ENCODE measurements at regions not wholly inside any gene's neighbourhood (a gene's known extent, or its start where the extent isn't known, plus 50 kb on each side); places are given as distances from the start of the nearest gene placed in this dataset.

DNA sequence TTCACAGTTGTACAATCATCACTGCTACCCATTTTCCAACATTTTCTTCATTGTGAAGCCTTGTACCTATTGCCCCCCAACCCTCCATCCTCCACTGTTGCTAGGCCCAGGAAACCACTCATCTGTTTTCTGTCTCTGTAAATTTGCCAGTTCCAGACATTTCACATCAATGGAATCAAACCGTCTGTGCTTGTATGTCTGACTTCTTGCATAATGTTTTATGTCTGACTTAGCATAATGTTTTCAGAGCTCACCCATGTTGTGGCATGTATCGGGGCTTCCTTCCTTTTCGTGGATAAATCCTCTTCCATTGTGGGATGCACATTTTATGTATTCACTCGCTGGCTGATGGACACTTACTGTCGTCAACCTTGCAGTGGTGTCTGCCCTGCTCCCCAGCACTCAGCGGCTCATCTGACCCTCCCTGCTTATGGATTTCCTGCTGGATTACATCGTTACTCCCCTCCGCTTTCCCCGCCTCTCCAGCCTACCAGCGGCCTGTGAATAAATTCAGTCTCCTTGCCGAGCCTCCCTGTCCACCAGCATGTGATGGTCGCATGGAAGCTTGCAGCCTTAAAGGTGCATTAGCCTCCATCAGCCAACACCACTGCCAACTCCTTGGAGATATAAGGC lies 727.6 kb upstream of the TMEM132C start:
- no peaks in the 10 kb centered on the region for H3K36me3 ChIP-seq (replicated peaks in 1 of 2; ENCODE audit: control extremely low read depth in 1 of 2, control insufficient read depth in 1 of 2, extremely low read depth in 1 of 2, insufficient read depth in 2 of 2, low read length in 1 of 2)
- H3K4me3 Mint-ChIP-seq, result no peak overlapping the region
- no peaks in the 10 kb centered on the region for H3K4me1 ChIP-seq (ENCODE audit: control insufficient read depth in 2 of 2, insufficient read depth in 2 of 2, low read length in 2 of 2)
- H3K4me2 ChIP-seq (replicated peaks; ENCODE audit: low read depth, low read length, poor library complexity, severe bottlenecking), result no peak overlapping the region
- no peaks in the 10 kb centered on the region for H3K27me3 Mint-ChIP-seq
- DNase-seq, result no peak
- no peaks in the 10 kb centered on the region for H3K79me2 ChIP-seq (ENCODE audit: control insufficient read depth, insufficient read depth, low read length)
- POLR2A ChIA-PET, result no interaction called here
- H3K9me3 Mint-ChIP-seq (ENCODE audit: insufficient read depth), result peaks cover 5% of the 10 kb centered on the region
- no peak overlapping the region for H3K4me3 ChIP-seq (ENCODE audit: control extremely low read depth in 1 of 5, extremely low read depth in 1 of 5, insufficient read depth in 1 of 5, low read depth in 2 of 5, low read length in 4 of 5)
- CTCF ChIA-PET, result no interaction called here
- H3K27ac Mint-ChIP-seq, result no peak overlapping the region
- WGBS (ENCODE audit: insufficient coverage), result 87% methylated on average over 9 of the region's 12 CpGs
- H3K4me1 Mint-ChIP-seq, result no peaks in the 10 kb centered on the region
- no peak for ATAC-seq (ENCODE audit: low read depth)
- H4K20me1 ChIP-seq (ENCODE audit: control insufficient read depth, insufficient read depth, low read length, poor library complexity, severe bottlenecking), result no peaks in the 10 kb centered on the region
- TF ChIP-seq EZH2 (IDR thresholded peaks at IDR 0.05; ENCODE audit: borderline replicate concordance, insufficient read depth, low read depth, low read length, poor library complexity, severe bottlenecking), result no peak
- TF ChIP-seq, protein P1, sequence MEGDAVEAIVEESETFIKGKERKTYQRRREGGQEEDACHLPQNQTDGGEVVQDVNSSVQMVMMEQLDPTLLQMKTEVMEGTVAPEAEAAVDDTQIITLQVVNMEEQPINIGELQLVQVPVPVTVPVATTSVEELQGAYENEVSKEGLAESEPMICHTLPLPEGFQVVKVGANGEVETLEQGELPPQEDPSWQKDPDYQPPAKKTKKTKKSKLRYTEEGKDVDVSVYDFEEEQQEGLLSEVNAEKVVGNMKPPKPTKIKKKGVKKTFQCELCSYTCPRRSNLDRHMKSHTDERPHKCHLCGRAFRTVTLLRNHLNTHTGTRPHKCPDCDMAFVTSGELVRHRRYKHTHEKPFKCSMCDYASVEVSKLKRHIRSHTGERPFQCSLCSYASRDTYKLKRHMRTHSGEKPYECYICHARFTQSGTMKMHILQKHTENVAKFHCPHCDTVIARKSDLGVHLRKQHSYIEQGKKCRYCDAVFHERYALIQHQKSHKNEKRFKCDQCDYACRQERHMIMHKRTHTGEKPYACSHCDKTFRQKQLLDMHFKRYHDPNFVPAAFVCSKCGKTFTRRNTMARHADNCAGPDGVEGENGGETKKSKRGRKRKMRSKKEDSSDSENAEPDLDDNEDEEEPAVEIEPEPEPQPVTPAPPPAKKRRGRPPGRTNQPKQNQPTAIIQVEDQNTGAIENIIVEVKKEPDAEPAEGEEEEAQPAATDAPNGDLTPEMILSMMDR (IDR thresholded peaks at IDR 0.05), result no peak
- H2AFZ ChIP-seq (ENCODE audit: insufficient read depth, low read depth, low read length, poor library complexity, severe bottlenecking), result no peak overlapping the region
- no peaks in the 10 kb centered on the region for H3K27me3 ChIP-seq (replicated peaks in 1 of 4; ENCODE audit: control extremely low read depth in 1 of 4, control insufficient read depth in 3 of 4, insufficient read depth in 4 of 4, low read length in 3 of 4)
- no peaks in the 10 kb centered on the region for H3K9me3 ChIP-seq (ENCODE audit: control extremely low read depth in 1 of 3, control insufficient read depth in 2 of 3, insufficient read depth in 1 of 3, low read length in 2 of 3)
- H3K27ac ChIP-seq (ENCODE audit: low read length in 2 of 2), result no peak overlapping the region
- intact Hi-C loops (cut with micrococcal nuclease), result no loop called here
- no peak overlapping the region for H3K9ac ChIP-seq (ENCODE audit: low read length)

DNA sequence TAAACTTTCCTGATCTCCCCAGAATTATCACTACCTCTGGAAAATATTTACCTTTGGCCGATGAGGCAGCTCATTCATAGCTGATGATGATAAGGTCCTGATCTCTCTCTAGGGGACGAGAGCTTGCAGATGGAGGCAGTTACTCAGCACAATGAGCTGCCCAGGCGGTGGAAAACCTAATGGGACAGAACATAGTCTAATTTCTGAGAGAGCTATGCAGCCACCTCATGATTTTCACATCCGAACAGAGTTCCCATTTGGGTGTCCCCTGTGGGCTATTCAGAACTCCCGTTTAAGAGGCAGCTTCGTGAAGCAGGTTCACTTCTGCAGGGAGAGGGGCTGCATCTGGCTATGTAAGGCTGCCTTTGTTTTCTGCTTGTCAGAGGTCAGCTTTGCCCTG lies 724.6 kb upstream of the TMEM132C start:
- Histone ChIP-seq H2AFZ (ENCODE audit: insufficient read depth, low read depth, low read length, poor library complexity, severe bottlenecking) (no peak overlapping the region), H3K9ac (ENCODE audit: low read length) (no peak overlapping the region), H4K20me1 (ENCODE audit: control insufficient read depth, insufficient read depth, low read length, poor library complexity, severe bottlenecking) (no peaks in the 10 kb centered on the region), H3K27me3 (replicated peaks in 1 of 4; ENCODE audit: control extremely low read depth in 1 of 4, control insufficient read depth in 3 of 4, insufficient read depth in 4 of 4, low read length in 3 of 4) (no peaks in the 10 kb centered on the region), H3K27ac (ENCODE audit: low read length in 2 of 2) (no peak overlapping the region), H3K9me3 (ENCODE audit: control extremely low read depth in 1 of 3, control insufficient read depth in 2 of 3, insufficient read depth in 1 of 3, low read length in 2 of 3) (no peaks in the 10 kb centered on the region), H3K79me2 (ENCODE audit: control insufficient read depth, insufficient read depth, low read length) (no peaks in the 10 kb centered on the region), H3K4me1 (ENCODE audit: control insufficient read depth in 2 of 2, insufficient read depth in 2 of 2, low read length in 2 of 2) (no peaks in the 10 kb centered on the region), H3K36me3 (replicated peaks in 1 of 2; ENCODE audit: control extremely low read depth in 1 of 2, control insufficient read depth in 1 of 2, extremely low read depth in 1 of 2, insufficient read depth in 2 of 2, low read length in 1 of 2) (no peaks in the 10 kb centered on the region), H3K4me3 (ENCODE audit: control extremely low read depth in 1 of 5, extremely low read depth in 1 of 5, insufficient read depth in 1 of 5, low read depth in 2 of 5, low read length in 4 of 5) (no peak overlapping the region), H3K4me2 (replicated peaks; ENCODE audit: low read depth, low read length, poor library complexity, severe bottlenecking) (no peak overlapping the region)
- no peak for TF ChIP-seq EZH2 (IDR thresholded peaks at IDR 0.05; ENCODE audit: borderline replicate concordance, insufficient read depth, low read depth, low read length, poor library complexity, severe bottlenecking)
- TF ChIP-seq, protein P1 (IDR thresholded peaks at IDR 0.05), result no peak
- POLR2A ChIA-PET, result no interaction called here
- intact Hi-C loops (cut with micrococcal nuclease), result no loop called here
- peaks cover 2% of the 10 kb centered on the region for H3K9me3 Mint-ChIP-seq (ENCODE audit: insufficient read depth)
- ATAC-seq (ENCODE audit: low read depth) (no peak), DNase-seq (no peak)
- no peaks in the 10 kb centered on the region for H3K4me1 Mint-ChIP-seq
- CTCF ChIA-PET, result no interaction called here
- no peak overlapping the region for H3K4me3 Mint-ChIP-seq
- no peaks in the 10 kb centered on the region for H3K27me3 Mint-ChIP-seq
- no peak overlapping the region for H3K27ac Mint-ChIP-seq
- WGBS (ENCODE audit: insufficient coverage), result 71% methylated on average over 5 of the region's 6 CpGs

Measured in B cell (primary cell).